Stimulated activated CD8-positive, alpha-beta memory T cell treated with anti-CD3 and anti-CD28 coated beads, Interleukin-4, amount 100 ng/mL, for 24 hours (primary cell): ENCODE measurements at regions not wholly inside any gene's neighbourhood (a gene's known extent, or its start where the extent isn't known, plus 50 kb on each side); places are given as distances from the start of the nearest gene placed in this dataset.
"Not testable (repeated sequence)": the region's sequence is repeated elsewhere in the genome, so short reads cannot be mapped to it uniquely, and the experiment has no call there.

Experiments used
- DNase-seq: peaks from one replicate; pipeline ENCODE4 v3.0.0-alpha.2; 2020; ENCODE audit warnings: low read depth

- DNase-seq, result no peak
These were observed 611.1 kb downstream of the UQCRFS1 start for GRCh38 chr19:28601723-28602440.

- no peak for DNase-seq
These were observed 614.1 kb downstream of the UQCRFS1 start for GRCh38 chr19:28598861-28599260.

- no peak for DNase-seq
These were observed 616.3 kb downstream of the UQCRFS1 start for GRCh38 chr19:28596561-28597071.

GRCh38 chr19:28595722-28596480 lies 617.0 kb downstream of the UQCRFS1 start:
- DNase-seq, result no peak

- no peak for DNase-seq
These were observed 618.2 kb downstream of the UQCRFS1 start for GRCh38 chr19:28594737-28595136.

GRCh38 chr19:28589991-28590411 lies 623.0 kb downstream of the UQCRFS1 start:
- not testable (repeated sequence) for DNase-seq

- no peak for DNase-seq
These were observed 626.5 kb downstream of the UQCRFS1 start for GRCh38 chr19:28586474-28586873.

GRCh38 chr19:28585796-28586195 lies 627.2 kb downstream of the UQCRFS1 start:
- DNase-seq, result no peak

- no peak for DNase-seq
These were observed 629.2 kb downstream of the UQCRFS1 start for GRCh38 chr19:28583713-28584112.

- DNase-seq, result no peak
These were observed 629.7 kb downstream of the UQCRFS1 start for GRCh38 chr19:28583242-28583641.

GRCh38 chr19:28582796-28583195 lies 630.2 kb downstream of the UQCRFS1 start:
- DNase-seq, result no peak

- DNase-seq, result no peak
These were observed 630.6 kb downstream of the UQCRFS1 start for GRCh38 chr19:28582344-28582743.

- no peak for DNase-seq
These were observed 631.5 kb downstream of the UQCRFS1 start for GRCh38 chr19:28581468-28581770.

- no peak for DNase-seq
These were observed 634.0 kb downstream of the UQCRFS1 start for GRCh38 chr19:28578786-28579505.

- no peak for DNase-seq
These were observed 634.7 kb downstream of the UQCRFS1 start for GRCh38 chr19:28578208-28578607.

GRCh38 chr19:28577666-28578065 lies 635.3 kb downstream of the UQCRFS1 start:
- no peak for DNase-seq

- no peak for DNase-seq
These were observed 635.7 kb downstream of the UQCRFS1 start for GRCh38 chr19:28577233-28577632.

GRCh38 chr19:28575816-28576215 lies 637.1 kb downstream of the UQCRFS1 start:
- DNase-seq, result no peak

GRCh38 chr19:28575312-28575711 lies 637.6 kb downstream of the UQCRFS1 start:
- not testable (repeated sequence) for DNase-seq

- no peak for DNase-seq
These were observed 638.7 kb downstream of the UQCRFS1 start for GRCh38 chr19:28574212-28574611.

GRCh38 chr19:28569132-28570131 lies 643.5 kb downstream of the UQCRFS1 start:
- no peak for DNase-seq

GRCh38 chr19:28567834-28568233 lies 645.1 kb downstream of the UQCRFS1 start:
- DNase-seq, result no peak
